HG03575 (cell line): ENCODE measurements at regions not wholly inside any gene's neighbourhood (a gene's known extent, or its start where the extent isn't known, plus 50 kb on each side); places are given as distances from the start of the nearest gene placed in this dataset.

Source experiments
- ATAC-seq: cut with Tn5 transposase; IDR thresholded peaks from one replicate; pipeline ENCODE4 v1.9.1; 2021; ENCODE audit not compliant: unreplicated experiment, insufficient number of reproducible peaks, low FRiP score; ENCODE audit errors: extremely low read depth

- no peak for ATAC-seq
These were observed 121.9 kb upstream of the POU1F1 start for GRCh38 chr3:87398168-87398801.

GRCh38 chr3:87397211-87397610, 120.8 kb upstream of the POU1F1 start:
- no peak for ATAC-seq

- ATAC-seq, result no peak
These were observed 114.4 kb upstream of the POU1F1 start for GRCh38 chr3:87390821-87391220.

- ATAC-seq, result no peak
These were observed 114.0 kb upstream of the POU1F1 start for GRCh38 chr3:87390353-87390752.

- ATAC-seq, result no peak
These were observed 98.9 kb upstream of the POU1F1 start for GRCh38 chr3:87375231-87375682.

- no peak for ATAC-seq
These were observed 93.6 kb upstream of the POU1F1 start for GRCh38 chr3:87370007-87370406.

- no peak for ATAC-seq
These were observed 91.4 kb upstream of the POU1F1 start for GRCh38 chr3:87367736-87368135.

- no peak for ATAC-seq
These were observed 87.3 kb upstream of the POU1F1 start for GRCh38 chr3:87363721-87364120.

- ATAC-seq, result no peak
These were observed 85.6 kb upstream of the POU1F1 start for GRCh38 chr3:87361956-87362355.

GRCh38 chr3:87361271-87361670, 84.9 kb upstream of the POU1F1 start:
- no peak for ATAC-seq

- ATAC-seq, result no peak
These were observed 83.4 kb upstream of the POU1F1 start for GRCh38 chr3:87359826-87360225.

- no peak for ATAC-seq
These were observed 82.6 kb upstream of the POU1F1 start for GRCh38 chr3:87359025-87359424.

GRCh38 chr3:87358066-87358465, 81.7 kb upstream of the POU1F1 start:
- ATAC-seq, result no peak

GRCh38 chr3:87354398-87354797, 78.0 kb upstream of the POU1F1 start:
- ATAC-seq, result no peak

GRCh38 chr3:87351937-87352336, 75.6 kb upstream of the POU1F1 start:
- ATAC-seq, result no peak

- peak; percentile 97 for ATAC-seq
These were observed 74.2 kb upstream of the POU1F1 start for GRCh38 chr3:87350367-87351199.

GRCh38 chr3:87349833-87350232, 73.4 kb upstream of the POU1F1 start:
- ATAC-seq, result no peak

GRCh38 chr3:87336761-87337160, 60.4 kb upstream of the POU1F1 start:
- no peak for ATAC-seq

- no peak for ATAC-seq
These were observed 59.5 kb upstream of the POU1F1 start for GRCh38 chr3:87335931-87336330.

- no peak for ATAC-seq
These were observed 57.1 kb upstream of the POU1F1 start for GRCh38 chr3:87333393-87333892.
